GM18867 (cell line): ENCODE measurements at regions not wholly inside any gene's neighbourhood (a gene's known extent, or its start where the extent isn't known, plus 50 kb on each side); places are given as distances from the start of the nearest gene placed in this dataset.
"Not testable (repeated sequence)": the region's sequence is repeated elsewhere in the genome, so short reads cannot be mapped to it uniquely, and the experiment has no call there.

ENCODE experiments used
- ATAC-seq: cut with Tn5 transposase; IDR thresholded peaks from one replicate; pipeline ENCODE4 v1.9.1; 2021; ENCODE audit warnings: mild to moderate bottlenecking, moderate library complexity; ENCODE audit not compliant: unreplicated experiment

DNA sequence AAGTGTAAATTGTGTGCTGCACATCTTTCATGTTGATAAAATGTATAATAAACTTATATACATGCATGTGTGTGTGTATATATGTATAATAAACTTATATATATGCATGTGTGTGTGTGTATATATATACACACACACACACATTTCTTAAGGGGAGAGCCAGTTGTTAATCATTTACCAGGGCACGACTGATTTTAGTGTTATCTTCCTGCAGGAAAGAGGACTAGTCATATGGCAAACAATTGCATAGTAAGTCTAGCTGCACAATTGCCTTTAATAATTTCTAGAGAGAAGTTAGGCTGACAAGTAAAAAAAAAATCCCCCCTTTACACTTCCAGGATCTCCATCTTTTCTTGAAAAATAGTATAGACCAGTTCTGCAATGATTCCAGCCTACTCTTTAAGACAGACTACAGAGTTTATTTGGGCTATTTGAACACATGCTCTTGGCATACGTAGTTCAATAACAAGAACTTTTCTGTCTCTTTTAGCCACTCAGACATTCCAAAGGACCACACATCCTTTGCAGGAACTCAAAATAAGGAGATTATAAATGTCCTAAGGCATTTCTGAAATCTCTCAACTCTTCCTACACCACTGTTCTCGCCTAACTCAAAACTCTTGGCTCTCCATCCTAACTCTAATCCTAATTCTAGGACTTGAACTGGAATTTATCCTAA lies 163.6 kb upstream of the SETMAR start:
- ATAC-seq, result no peak

GRCh38 chr3:4140921-4141320 lies 162.2 kb upstream of the SETMAR start:
- ATAC-seq, result no peak

- ATAC-seq, result no peak
These were observed 155.5 kb upstream of the SETMAR start for GRCh38 chr3:4147556-4148118.

GRCh38 chr3:4149296-4149695 lies 153.9 kb upstream of the SETMAR start:
- no peak for ATAC-seq

GRCh38 chr3:4150816-4151215 lies 152.4 kb upstream of the SETMAR start:
- no peak for ATAC-seq

- no peak for ATAC-seq
These were observed 151.3 kb upstream of the SETMAR start for GRCh38 chr3:4151859-4152258.

DNA sequence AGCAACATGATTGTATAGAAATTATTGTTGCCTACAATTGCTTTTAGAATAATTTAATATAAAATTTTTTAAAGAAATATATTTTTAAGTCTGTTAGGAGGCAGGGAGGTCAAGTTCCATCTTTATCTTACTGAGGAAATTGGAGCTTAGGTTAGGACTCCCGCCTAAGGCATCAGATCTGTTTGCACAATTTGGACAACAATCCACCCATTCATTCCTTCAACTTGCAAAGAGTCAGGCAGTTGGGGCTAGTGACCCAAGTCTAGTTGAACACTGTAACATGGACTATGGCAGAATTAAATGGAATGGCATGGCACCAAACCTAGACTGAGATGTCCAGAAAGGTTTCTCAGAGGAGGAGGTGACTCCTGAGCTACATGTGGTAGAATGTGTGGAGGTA lies 149.4 kb upstream of the SETMAR start:
- ATAC-seq, result no peak

DNA sequence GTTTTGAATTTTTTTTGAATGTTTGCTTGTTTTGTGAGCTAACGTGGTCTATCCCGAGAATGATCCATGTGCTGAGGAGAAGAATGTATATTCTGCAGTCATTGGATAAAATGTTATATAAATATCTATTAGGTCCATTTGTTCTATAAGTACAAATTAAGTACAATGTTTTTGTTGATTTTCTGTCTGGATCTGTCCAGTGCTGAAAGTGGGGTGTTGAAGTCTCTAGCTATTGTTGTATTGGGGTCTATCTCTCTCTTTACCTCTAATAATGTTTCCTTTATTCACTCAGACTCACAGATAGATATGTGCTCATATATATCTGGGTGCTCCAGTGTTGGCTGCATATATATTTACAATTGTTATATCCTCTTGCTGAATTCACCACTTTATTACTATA lies 144.8 kb upstream of the SETMAR start:
- ATAC-seq, result no peak

DNA sequence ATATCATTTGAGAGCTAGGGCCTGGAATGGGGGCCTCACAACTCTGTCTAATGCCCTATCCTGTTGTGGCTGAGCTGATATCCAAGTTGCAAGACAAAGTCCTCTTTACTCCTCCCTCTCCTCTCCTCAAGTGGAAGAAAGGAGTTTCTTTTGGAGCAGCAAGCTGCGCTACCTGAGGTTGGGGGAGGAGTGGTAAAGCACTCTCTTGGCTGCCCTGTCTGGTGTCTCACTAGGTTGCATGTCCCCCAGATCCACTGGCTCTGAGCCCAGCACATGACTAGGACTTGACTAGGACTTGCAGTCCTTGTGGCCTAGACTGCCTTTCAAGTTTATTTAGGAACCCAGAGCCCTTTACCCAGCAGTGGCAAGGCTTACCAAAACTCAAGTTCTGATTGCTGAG lies 141.1 kb upstream of the SETMAR start:
- ATAC-seq, result no peak

DNA sequence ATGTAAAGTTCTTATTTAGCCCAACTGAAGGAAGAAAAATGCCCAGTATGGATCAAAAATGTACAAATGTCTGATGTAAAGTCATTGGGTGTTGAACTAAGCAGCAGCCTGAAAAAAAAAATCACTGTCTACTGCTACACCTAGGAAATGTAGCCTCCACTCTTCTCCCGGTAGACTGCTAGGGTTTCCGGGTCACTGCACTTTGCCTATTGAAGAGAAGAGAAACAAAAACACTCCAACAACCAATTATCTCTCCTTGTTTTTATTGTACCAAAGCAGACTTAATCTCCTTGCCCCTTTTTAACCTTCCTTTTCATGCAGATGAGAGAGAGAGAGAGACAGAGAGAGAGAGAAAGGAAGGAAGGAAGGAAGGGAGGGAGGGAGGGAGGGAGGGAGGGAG lies 140.2 kb upstream of the SETMAR start:
- ATAC-seq, result no peak

- ATAC-seq, result no peak
These were observed 136.6 kb upstream of the SETMAR start for GRCh38 chr3:4166540-4166939.

GRCh38 chr3:4167230-4167629 lies 135.9 kb upstream of the SETMAR start:
- ATAC-seq, result not testable (repeated sequence)

- ATAC-seq, result no peak
These were observed 128.4 kb upstream of the SETMAR start for GRCh38 chr3:4174791-4175190.

- no peak for ATAC-seq
These were observed 111.2 kb upstream of the SETMAR start for GRCh38 chr3:4191971-4192370.

- no peak for ATAC-seq
These were observed 108.2 kb upstream of the SETMAR start for GRCh38 chr3:4195006-4195405.

DNA sequence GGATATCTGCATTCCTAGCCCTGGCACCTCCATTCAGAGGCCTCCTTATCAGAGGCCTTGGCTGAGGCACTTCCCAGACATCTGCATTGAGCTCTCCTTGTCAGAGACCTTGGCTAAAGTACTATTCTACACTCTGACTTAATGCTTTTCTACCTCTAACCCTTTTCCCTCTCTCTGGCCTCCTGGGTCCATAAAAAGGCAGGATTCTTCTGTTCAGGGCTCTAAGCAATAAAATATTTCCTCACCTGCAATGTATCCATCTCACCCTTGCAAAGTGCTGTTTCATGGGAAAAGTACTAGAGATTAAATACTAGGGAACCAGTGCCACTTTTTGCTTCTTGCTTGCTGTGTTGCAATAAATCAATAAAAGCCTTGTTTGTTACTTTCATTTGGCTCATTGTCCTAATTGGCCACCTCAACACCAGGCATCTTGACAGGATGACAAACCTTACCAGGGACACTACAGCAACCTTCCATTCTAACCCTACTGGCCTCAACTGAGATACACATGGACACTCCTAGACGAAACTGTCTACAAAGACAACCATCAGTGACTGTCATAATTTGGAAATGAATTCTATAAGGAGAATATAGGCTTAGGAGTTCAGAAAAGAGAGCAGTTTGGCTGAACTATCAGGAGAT lies 106.5 kb upstream of the SETMAR start:
- ATAC-seq, result no peak

DNA sequence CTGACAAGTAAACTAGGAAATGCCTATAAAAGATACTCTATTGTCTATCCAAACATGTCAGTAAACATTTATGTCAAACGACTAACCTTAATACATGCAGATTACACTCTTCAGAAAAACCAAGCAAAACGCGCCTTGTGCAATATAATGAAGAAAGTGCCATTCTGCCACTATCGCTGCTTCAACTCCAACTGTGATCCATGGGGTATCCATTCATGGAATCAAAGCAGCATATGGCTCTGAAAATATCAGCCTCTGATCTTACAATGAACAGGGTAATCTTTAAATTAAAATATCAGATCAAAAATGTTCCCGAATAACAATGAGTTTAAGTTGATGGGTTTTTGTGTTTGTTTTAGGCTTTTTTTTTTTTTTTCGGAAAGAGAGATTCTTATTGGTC lies 105.5 kb upstream of the SETMAR start:
- ATAC-seq, result no peak

GRCh38 chr3:4198491-4198890 lies 104.7 kb upstream of the SETMAR start:
- no peak for ATAC-seq

GRCh38 chr3:4204776-4205175 lies 98.4 kb upstream of the SETMAR start:
- not testable (repeated sequence) for ATAC-seq

DNA sequence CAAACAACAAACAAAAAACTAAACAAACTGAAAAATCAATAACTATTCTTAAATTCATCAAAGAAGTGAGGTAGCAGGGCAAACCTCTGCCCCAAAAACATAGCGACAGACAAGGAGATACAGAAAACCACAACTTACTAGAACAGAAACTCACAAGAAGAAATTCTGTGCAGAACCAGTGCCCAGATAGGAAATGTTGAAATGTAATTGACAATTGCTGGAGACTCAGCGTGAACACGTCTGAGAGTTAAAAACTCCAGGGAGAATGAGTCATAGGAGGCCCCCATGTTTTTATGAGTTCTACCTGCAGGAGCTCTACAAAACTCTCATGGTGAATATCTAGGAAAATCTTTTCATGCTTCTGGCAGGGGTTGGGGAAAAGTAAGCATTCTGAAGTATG lies 95.5 kb upstream of the SETMAR start:
- no peak for ATAC-seq

- ATAC-seq, result no peak
These were observed 94.6 kb upstream of the SETMAR start for GRCh38 chr3:4208556-4208955.

GRCh38 chr3:4211610-4212009 lies 91.6 kb upstream of the SETMAR start:
- no peak for ATAC-seq

DNA sequence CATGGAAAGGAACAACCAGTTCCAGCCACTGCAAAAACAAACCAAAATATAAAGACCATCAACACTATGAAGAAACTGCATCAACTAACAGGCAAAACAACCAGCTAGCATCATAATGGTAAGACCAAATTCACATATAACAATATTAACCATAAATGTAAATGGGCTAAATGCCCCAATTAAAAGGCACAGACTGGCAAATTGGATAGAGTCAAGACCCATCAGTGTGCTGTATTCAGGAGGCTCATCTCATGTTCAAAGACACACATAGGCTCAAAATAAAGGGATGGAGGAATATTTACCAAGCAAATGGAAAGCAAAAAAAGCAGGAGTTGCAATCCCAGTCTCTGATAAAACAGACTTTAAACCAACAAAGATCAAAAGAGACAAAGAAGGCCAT lies 89.7 kb upstream of the SETMAR start:
- not testable (repeated sequence) for ATAC-seq
